Jurkat, Clone E6-1 (cell line): ENCODE measurements at regions not wholly inside any gene's neighbourhood (a gene's known extent, or its start where the extent isn't known, plus 50 kb on each side); places are given as distances from the start of the nearest gene placed in this dataset.

Experiments used
- DNase-seq: peaks from one replicate; pipeline ENCODE4 v3.0.0-alpha.2; 2011; ENCODE audit warnings: low read depth, low spot score
- H3K4me3 ChIP-seq: 2 replicates; pipeline ENCODE4 v1.5.1; 2011; ENCODE audit warnings: mild to moderate bottlenecking, low read length, control low read depth, moderate library complexity

DNA sequence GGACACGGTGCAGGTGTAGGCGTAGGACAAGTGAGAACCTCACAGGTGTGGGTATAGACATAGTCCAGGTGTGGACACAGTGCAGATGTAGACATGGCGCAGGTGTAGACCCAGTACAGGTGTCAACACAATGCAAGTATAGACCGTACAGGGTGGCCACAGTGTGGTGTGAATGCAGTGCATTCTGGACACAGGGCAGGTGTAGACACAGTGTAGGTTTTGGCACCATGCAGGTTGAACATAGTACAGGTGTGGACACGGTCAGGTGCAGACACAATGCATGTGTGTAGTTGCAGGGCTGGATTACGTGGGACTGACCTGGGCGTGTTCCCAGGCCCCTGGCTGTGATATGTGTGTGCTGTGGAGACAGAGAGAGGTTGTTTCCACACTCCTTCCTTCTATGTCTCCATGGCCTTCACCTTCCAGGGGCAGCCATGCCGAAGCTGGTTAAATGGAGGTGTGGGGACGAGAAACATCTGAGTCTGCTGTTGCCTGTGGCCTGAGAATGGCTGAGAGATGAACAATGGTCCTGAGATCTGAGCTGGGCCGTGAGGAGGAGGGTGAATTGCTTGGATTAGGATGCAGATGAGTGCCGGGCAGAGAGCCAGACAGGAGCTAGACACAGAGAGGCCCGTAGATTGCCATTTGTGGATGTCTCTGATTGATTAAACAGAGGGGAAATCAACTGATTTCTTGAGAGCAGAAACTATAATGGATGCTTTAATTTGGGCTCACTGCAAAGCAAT lies 343.9 kb upstream of the SHH start:
- no peak overlapping the region for H3K4me3 ChIP-seq
- DNase-seq = no peak

DNA sequence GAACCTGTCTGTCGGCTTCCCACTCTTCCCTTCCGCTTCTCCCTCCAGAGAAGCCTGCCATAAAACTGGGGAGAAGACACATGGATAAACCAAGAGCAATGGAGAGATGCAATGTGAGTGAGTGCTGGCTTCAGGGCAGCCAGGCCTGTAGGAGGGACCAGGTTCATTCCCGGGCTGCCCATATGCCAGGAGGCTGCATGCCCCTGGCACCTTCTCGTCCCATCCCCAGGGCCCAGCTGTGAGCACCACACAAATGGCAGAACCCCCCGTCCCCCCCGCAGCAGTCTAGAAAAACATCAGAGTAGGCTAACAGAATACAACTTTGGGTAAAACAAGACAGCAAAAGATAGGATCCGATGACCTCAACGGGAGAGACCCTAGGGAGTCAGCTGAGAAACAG lies 341.3 kb upstream of the SHH start:
- no peak overlapping the region for H3K4me3 ChIP-seq
- no peak for DNase-seq

DNA sequence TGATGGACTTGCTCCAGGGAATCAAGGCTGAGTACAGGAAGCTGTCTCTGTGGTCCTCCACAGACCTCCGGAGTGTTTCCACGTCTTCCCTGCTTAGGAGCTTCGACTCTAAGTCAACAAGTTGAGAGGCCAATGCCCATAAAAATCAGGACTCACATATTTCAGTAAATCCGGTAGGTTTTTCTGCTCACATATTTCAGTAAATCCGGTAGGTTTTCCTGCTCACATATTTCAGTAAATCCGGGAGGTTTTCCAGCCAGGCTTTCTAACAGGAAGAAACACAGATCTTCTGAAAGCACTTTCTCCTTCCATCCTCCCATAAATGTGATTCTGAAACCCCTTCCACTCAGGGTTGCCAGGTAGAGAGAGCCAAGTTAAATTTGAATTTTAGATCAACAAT lies 340.1 kb upstream of the SHH start:
- no peak for DNase-seq
- no peak overlapping the region for H3K4me3 ChIP-seq

DNA sequence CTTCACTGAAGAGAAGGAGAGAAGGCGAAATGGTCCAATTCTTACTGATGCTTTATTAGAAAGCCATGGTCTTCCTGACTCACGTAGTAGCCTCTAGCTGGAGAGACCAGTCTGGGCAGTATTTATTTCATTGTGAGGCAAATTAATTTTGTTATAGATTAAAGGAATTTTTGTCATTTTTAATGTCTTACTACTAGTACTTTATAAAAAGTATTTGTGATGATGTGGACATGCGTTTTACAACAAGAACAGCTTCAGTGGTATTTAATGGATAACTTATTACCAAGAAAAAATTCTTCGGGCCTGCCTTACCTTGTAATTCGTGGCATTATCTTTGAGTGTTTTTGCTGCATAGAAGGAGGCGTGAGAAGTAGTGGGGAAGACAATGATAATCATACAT lies 339.4 kb upstream of the SHH start:
- no peak overlapping the region for H3K4me3 ChIP-seq
- DNase-seq = no peak

DNA sequence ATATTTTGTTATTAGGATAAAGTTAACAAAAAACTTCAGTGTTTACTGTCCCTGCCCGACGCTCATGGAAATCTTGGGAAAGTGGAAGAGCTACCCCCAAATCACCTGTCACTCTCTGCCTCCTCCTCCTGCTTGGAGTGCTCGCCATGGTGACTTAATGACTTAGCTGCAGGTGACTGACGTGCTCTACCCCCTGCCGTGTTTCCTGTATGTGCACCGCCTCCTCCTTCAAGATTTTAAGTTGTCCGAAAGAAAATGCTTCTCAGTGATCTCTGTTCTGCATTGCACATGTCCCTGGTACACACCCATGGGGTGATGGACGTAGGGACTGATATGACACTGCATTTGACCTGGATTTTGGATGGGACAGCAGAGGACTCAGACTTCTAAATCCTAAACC lies 338.8 kb upstream of the SHH start:
- no peak for DNase-seq
- no peak overlapping the region for H3K4me3 ChIP-seq

DNA sequence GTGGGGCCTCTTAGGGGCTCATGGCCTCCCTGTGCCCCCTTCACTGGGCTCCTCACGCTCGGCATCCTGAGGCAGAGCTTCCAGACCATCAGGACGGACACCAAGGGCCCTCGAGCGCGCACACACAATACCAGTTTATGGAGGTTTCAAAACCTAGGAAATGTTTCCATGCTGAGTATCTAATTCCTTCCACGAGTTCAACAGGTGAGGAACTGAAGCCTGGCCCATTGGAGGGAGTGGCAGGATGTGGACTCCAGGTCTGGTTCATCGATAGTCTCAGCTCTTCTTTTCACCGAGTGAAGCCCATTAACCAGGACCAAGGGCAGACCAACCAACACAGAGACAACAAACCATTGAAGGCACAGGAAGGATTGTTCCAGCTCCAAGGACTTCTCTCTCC lies 336.7 kb upstream of the SHH start:
- DNase-seq = no peak
- H3K4me3 ChIP-seq = no peak overlapping the region

DNA sequence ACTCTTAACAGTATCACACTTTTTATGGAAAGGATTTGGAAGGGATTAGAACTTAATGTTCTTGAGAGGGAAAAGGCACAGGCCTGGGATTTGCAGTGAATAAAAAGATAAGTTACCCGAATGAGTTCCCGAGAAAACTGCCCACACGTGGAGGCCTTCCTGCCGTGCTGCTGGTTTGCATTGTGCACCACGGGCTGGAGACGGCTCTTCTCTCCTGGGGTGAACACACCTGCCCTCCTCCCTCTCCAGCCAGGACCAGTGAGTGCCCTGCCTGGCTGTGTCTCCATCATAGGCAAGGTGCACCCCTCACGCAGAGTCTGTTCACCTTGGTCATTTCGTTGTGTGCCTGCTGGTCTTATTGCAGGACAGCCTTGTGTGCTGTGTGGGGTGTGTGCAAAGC lies 336.3 kb upstream of the SHH start:
- no peak overlapping the region for H3K4me3 ChIP-seq
- DNase-seq = no peak

DNA sequence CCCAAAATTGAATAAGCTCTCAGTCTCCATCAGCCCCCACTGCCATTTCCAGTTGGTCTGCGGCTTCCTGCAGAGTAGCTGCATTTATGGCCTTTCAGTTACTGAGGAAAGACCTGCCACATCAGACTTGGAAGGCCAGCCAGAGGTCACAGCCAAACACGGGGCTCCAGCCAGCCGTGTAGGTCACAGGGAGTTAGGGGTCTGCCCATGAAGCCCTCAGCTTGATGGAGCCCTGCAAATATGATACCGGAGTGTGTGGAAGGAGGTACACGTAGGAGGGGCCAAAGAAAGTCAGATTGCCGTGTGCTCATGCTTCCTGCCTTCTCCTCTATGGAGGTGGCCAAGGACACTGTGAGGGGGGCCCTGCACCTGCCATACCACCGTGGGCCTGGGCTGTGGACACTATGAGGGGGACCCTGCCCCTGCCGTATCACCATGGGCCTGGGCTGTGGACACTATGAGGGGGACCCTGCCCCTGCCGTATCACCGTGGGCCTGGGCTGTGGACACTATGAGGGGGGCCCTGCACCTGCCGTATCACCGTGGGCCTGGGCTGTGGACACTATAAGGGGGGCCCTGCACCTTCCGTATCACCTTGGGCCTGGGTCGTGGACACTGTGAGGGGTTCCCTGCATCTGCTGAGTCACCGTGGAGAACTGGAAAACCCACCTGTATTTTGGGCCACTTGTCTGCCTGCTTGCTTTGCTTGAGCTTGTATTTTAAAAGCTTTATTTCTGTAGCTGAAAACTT lies 335.7 kb upstream of the SHH start:
- DNase-seq = no peak
- H3K4me3 ChIP-seq = no peak overlapping the region

DNA sequence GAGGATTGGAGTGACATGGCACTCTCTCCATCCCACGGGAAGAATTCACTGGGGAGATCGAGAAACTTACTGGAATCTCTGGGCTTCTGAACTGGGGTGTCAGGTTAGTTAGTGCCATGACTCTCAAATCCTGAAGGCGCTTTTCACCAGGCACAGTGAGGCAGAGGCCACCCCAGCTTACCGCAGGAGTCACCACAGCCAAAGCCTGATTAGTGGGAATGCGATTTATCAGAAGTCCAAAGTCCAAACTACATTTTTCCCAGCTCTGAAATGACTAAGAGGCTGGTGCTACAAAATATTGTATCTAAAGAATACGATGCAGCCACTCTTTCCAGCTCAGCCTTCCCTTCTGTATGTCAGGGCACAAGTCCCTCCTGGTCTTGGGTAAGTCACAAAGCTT lies 334.8 kb upstream of the SHH start:
- no peak for DNase-seq
- no peak overlapping the region for H3K4me3 ChIP-seq

DNA sequence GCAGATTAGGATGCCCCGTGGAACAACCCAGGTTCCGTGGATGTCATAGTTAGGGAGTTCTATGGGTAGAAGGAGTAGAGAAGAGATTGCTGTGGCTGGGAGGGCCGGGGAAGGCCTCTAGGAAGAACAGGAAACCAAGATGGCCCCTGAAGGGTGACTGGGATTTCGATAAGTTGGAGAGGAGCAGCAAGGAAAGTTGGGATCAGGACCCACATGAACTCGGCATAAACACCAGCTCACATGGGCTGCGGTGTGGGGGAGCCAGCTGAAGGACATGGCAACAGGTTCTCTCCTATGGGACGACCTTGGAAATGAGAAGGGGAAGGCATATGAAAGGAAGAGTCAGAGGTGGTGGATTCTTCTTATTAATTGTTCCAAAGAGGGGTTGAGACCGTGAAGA lies 333.7 kb upstream of the SHH start:
- no peak for DNase-seq
- no peak overlapping the region for H3K4me3 ChIP-seq

DNA sequence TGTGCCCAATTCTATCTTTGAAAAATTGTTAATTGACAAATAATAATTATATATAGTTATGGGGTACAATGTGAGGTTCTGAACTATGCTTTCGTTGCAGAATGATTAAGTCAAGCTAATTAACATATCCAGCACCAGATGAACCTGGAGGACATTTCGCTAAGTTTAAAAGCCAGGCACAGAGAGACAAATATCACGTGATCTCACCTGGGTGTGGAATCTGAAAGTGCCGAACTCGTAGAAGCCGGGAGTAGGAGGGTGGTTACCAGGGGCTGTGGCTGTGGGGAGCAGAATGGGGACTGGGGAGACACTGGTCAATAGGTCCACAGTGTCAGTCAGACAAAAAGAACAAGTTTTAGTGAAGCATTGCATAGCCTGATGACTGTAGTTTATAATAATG lies 332.9 kb upstream of the SHH start:
- DNase-seq = no peak
- no peak overlapping the region for H3K4me3 ChIP-seq

DNA sequence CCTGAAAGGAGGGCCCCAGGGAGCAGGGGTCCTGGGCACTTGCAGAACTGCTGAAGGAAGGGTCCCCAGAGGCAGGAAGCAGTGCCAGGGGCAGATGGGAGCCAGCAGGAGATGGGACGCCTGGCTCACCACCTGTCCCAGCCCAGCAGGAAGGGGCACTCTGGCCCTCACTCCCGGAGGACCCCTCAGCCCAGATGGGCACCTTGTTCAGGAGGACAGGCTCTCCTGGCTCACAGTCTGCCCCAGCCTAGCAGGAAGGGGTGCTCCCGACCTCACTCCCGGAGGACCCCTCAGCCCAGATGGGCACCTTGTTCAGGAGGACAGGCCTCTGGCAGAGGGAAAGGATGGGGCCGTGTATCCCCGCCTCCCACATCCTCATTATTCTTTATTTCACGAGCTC lies 331.4 kb upstream of the SHH start:
- DNase-seq = no peak
- H3K4me3 ChIP-seq = no peak overlapping the region

DNA sequence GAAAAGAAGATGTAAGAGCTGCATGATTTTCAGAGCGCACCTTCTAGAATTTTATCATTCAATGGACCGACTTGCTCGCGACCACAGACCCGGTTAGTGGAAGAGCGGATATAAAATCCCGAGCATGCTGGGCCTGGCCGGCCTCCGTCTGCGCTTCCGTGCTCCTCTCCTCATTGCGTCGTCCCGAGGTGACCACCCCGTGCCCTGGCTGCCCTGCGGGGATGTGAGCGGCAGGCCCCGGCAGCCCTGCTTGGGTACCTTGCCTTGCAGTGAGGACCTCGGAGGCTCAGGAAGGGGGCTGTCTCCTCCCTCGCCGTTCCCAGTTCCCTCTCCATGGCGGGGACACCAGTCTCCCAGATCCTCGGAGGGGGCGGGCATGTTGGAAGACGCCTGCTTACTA lies 330.9 kb upstream of the SHH start:
- DNase-seq = no peak
- no peak overlapping the region for H3K4me3 ChIP-seq

DNA sequence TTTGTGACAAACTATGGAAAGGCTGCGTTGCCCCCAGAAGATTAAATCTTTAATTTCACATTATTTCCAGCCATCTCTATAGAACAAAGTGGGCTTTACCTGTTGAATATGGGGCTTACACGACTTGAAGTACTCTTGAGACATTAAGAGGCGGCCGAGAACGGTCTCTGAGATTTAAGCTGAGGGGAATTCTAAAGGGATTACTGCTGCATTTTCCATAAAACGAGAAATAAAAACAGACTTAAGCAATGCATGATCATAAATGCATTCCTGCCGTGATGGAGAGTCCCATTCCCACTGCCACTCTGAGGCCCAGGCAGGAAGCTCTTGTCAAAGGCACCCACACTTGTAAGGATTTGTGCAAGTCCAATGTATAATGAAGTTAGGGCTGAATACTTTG lies 329.7 kb upstream of the SHH start:
- DNase-seq = no peak
- H3K4me3 ChIP-seq = no peak overlapping the region

DNA sequence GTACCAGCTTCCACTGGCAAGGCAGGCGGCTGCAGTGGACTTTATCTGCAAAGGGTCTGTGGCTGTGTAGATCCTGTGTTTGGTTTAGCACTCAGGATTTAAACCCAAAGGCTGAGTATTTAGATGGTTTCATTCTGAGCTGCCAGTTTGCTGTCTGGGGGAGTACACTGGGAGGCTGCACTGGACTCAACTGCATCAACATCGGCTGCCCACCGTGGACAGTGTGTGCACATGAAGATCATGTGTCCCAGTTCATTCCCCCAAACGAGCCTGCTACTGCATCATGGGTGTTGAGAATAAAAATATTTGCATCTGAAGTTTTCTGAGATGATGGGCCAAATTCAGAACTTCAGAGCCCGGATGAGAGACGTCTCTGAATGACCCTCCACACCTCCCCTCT lies 328.6 kb upstream of the SHH start:
- no peak for DNase-seq
- no peak overlapping the region for H3K4me3 ChIP-seq

DNA sequence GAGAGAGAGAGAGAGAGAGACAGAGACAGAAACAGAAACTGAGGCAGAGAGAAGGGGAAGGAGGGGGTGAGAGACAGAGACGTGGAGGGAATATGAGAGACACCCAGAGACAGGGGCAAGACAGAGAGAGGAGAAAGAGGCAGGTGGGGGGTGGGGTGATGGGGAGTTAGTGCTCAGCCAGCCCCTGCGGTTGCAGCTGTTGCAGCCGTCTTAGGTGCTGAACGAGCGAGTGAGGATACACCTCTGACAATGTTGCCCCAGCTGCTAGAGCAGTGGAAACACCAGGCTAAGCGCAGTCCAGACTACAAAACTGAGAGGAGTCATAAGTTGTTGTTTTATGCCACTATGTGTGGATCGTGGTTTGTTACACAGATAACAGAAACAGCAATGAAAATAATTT lies 328.2 kb upstream of the SHH start:
- no peak overlapping the region for H3K4me3 ChIP-seq
- DNase-seq = no peak

DNA sequence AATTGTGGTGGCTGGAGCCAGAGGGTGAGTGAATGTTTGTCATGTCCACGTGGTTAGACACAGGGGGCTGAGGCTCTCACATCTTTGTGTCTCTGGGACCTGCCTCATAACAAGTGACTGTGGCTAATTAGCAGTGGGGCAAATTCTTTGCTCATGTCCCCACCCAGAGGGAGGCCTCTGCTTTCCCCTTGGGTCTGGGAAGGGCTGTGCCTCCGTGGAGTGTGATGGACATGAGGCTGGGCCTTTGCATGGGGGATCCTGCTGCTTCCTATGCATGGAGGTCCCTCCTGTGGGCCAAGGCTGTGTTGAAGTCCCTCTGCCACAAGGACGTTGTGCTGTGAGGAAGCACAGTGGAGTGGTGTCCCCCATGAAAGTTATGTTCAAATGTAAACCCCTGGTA lies 327.4 kb upstream of the SHH start:
- no peak overlapping the region for H3K4me3 ChIP-seq
- no peak for DNase-seq

DNA sequence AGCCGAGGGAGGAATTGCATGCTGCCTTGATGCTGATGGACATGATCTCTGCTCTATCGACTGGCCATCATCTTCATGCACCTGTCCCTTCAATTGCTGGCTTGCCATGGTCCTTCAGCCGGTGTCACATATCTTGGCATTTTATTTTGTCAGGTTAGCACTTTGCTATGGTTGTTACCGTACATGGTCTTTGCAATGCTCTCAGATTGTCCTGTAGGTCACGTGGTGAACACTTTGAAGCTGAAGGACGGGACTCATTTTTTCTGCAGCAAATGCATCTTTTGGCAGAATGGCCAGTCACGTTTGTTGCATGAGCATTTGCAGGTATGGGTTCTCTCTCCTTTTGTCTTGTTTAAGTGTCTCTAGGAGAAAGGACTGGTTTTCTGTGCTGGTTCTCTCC lies 326.8 kb upstream of the SHH start:
- no peak for DNase-seq
- no peak overlapping the region for H3K4me3 ChIP-seq

DNA sequence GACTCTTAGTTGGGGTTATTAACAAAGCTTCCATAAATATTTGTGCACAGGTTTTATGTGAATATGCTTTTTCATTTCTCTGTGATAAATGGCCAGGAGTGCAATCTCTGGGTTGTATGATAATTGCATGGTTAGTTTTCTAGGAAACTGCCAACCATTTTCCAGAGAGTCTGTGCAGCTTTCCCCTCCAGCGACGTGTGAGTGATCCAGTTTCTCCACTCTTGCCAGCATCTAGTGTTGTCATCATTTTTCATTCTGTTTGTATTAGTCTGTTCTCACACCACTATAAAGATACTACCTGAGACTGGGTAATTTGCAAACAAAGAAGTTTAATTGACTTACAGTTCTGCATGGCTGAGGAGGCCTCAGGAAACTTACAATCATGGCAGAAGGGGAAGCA lies 319.6 kb upstream of the SHH start:
- no peak overlapping the region for H3K4me3 ChIP-seq
- no peak for DNase-seq

DNA sequence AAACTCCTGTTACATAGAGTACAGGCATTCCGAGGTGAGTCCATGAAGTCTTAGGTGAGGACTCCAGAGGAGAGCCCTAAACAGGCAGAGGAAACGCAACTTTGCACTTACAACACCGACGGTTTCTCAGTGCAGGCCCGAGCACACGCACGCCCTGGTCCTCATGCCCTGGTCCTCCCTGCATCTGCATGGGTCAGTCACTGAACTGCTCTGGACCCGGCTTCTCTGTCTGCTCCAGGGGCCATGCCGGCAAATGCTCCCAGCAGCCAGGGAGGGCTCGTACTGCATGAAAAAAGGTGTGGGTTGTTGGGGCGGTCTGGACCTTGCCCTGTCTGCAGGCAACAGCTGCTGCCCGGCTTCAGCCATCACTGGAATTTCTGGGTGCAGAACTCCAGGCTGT lies 317.3 kb upstream of the SHH start:
- DNase-seq = no peak
- no peak overlapping the region for H3K4me3 ChIP-seq

DNA sequence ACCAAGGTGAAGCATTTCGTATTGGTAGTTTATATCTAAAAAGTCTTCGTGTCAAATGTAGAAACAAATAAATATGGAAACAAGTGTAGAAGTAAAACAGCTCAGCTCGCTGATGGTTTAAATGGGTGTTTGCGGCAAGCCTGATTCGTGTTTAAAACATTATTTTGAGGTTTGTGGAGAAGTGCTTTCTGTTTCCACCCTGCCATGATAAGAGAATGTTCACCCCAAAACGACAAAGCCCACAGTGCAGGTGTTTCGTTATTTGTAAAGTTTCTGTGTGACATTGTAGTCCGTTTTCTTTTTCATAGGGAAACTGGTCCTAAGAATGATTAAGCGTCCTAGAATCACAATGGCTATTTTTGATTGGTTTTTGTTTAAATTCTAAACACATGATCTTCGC lies 316.2 kb upstream of the SHH start:
- no peak for DNase-seq
- no peak overlapping the region for H3K4me3 ChIP-seq
